ENCODE measurements at regions not wholly inside any gene's neighbourhood (a gene's known extent, or its start where the extent isn't known, plus 50 kb on each side); places are given as distances from the start of the nearest gene placed in this dataset.

DNA sequence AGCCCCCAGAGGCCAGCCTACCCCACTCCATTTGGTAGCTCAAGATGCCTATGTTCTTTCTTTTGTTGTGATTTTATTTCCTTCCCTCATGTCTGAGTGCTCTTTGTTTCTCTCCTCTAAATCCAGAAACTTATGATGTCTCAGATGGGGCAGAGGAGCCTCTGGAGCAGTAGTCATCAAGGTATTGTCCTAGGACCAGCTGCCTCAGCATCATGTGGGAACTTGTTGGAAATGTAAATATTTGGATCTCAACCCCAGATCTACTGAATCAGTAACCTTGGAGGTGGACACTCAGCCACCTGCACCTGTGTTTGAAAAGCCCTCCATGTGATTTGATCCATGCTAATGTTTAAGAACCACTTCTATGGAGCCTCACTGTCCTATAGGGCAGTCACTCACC is 593.1 kb upstream of the PLXNA2 start:
- TF ChIP-seq, protein P1, sequence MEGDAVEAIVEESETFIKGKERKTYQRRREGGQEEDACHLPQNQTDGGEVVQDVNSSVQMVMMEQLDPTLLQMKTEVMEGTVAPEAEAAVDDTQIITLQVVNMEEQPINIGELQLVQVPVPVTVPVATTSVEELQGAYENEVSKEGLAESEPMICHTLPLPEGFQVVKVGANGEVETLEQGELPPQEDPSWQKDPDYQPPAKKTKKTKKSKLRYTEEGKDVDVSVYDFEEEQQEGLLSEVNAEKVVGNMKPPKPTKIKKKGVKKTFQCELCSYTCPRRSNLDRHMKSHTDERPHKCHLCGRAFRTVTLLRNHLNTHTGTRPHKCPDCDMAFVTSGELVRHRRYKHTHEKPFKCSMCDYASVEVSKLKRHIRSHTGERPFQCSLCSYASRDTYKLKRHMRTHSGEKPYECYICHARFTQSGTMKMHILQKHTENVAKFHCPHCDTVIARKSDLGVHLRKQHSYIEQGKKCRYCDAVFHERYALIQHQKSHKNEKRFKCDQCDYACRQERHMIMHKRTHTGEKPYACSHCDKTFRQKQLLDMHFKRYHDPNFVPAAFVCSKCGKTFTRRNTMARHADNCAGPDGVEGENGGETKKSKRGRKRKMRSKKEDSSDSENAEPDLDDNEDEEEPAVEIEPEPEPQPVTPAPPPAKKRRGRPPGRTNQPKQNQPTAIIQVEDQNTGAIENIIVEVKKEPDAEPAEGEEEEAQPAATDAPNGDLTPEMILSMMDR (IDR thresholded peaks at IDR 0.05), result no peak
- TF ChIP-seq ZFX (IDR thresholded peaks at IDR 0.05; ENCODE audit: borderline replicate concordance), result no peak
